DND-41 (cell line): ENCODE measurements at regions not wholly inside any gene's neighbourhood (a gene's known extent, or its start where the extent isn't known, plus 50 kb on each side); places are given as distances from the start of the nearest gene placed in this dataset.

Source experiments
- ATAC-seq: fragments of 200-7000 bp; cut with Tn5 transposase; 3 replicates; pipeline ENCODE4 v1.9.1; 2021; ENCODE audit warnings: low read depth; ENCODE audit not compliant: insufficient read depth
- DNase-seq: peaks from one replicate; pipeline ENCODE4 v3.0.0-alpha.2; 2020
- H2AFZ ChIP-seq: 2 replicates; pipeline ENCODE4 v1.6.0; 2012; ENCODE audit warnings: low read depth, low read length
- H3K27ac ChIP-seq: 2 replicates; pipeline ENCODE4 v1.5.1; 2012; ENCODE audit warnings: low read length, inconsistent platforms
- H3K27me3 ChIP-seq: fragments of 200-600 bp; sonication (generic); 2 replicates; pipeline ENCODE4 v1.6.0; 2012; ENCODE audit warnings: low read length, mild to moderate bottlenecking, inconsistent platforms; ENCODE audit not compliant: insufficient read depth, poor library complexity
- H3K36me3 ChIP-seq: 2 replicates; pipeline ENCODE4 v1.5.1; 2012; ENCODE audit warnings: low read length, inconsistent platforms; ENCODE audit not compliant: insufficient read depth
- H3K4me1 ChIP-seq: 2 replicates; pipeline ENCODE4 v1.5.1; 2012; ENCODE audit warnings: mild to moderate bottlenecking, low read length; ENCODE audit not compliant: insufficient read depth
- H3K4me2 ChIP-seq: 2 replicates; pipeline ENCODE4 v1.6.0; 2012; ENCODE audit warnings: mild to moderate bottlenecking, moderate library complexity, low read length, inconsistent platforms; ENCODE audit not compliant: insufficient read depth
- H3K4me3 ChIP-seq, 2 experiments: fragments of 200-600 bp in 1 of 2; shearing (Covaris generic) in 1 of 2; 2 replicates each; pipeline ENCODE4 v1.5.1; 2012 to 2016; ENCODE audit warnings: inconsistent platforms in 2 of 2, low read length in 2 of 2, mild to moderate bottlenecking in 2 of 2, low read depth in 1 of 2, moderate library complexity in 1 of 2
- H3K79me2 ChIP-seq: 2 replicates; pipeline ENCODE4 v1.6.0; 2012; ENCODE audit warnings: low read length, inconsistent platforms; ENCODE audit not compliant: insufficient read depth
- H3K9ac ChIP-seq: 2 replicates; pipeline ENCODE4 v1.6.0; 2012; ENCODE audit warnings: low read depth, mild to moderate bottlenecking, inconsistent platforms, low read length, moderate library complexity
- H3K9me3 ChIP-seq: 2 replicates; pipeline ENCODE4 v1.5.1; 2012; ENCODE audit warnings: low read length, moderate library complexity, mild to moderate bottlenecking, inconsistent platforms; ENCODE audit not compliant: insufficient read depth, severe bottlenecking
- H4K20me1 ChIP-seq: 2 replicates; pipeline ENCODE4 v1.6.0; 2012; ENCODE audit warnings: low read length; ENCODE audit not compliant: insufficient read depth
- CTCF ChIP-seq: IDR thresholded peaks from 2 replicates; pipeline ENCODE4 v1.5.1; 2012; ENCODE audit warnings: borderline replicate concordance, low read length, moderate library complexity, mild to moderate bottlenecking; ENCODE audit not compliant: poor library complexity, severe bottlenecking; ENCODE audit errors: extremely low read depth
- EZH2 ChIP-seq: IDR thresholded peaks from 3 replicates; pipeline ENCODE4 v1.6.1; 2012; ENCODE audit warnings: borderline replicate concordance, low read depth, mild to moderate bottlenecking, moderate library complexity, low read length, inconsistent platforms; ENCODE audit not compliant: severe bottlenecking

GRCh38 chr2:236682651-236683422 lies 113.2 kb downstream of the ACKR3 start:
- Histone ChIP-seq H3K36me3 (no peaks in the 10 kb centered on the region), H3K27me3 (no peaks in the 10 kb centered on the region), H3K79me2 (no peaks in the 10 kb centered on the region), H3K4me1 (no peaks in the 10 kb centered on the region), H3K27ac (no peak overlapping the region), H3K9ac (no peak overlapping the region), H3K4me3 (no peak overlapping the region), H3K4me2 (no peak overlapping the region), H4K20me1 (no peaks in the 10 kb centered on the region), H3K9me3 (no peaks in the 10 kb centered on the region), H2AFZ (no peak overlapping the region)
- DNase-seq (no peak), ATAC-seq (no peak)
- TF ChIP-seq CTCF: no peak
- TF ChIP-seq EZH2: no peak

- Histone ChIP-seq H3K9me3 (no peaks in the 10 kb centered on the region), H4K20me1 (no peaks in the 10 kb centered on the region), H3K9ac (no peak overlapping the region), H3K4me2 (no peak overlapping the region), H3K4me3 (no peak overlapping the region), H3K27ac (no peak overlapping the region), H3K36me3 (no peaks in the 10 kb centered on the region), H2AFZ (no peak overlapping the region), H3K27me3 (no peaks in the 10 kb centered on the region), H3K79me2 (no peaks in the 10 kb centered on the region), H3K4me1 (no peaks in the 10 kb centered on the region)
- DNase-seq (no peak), ATAC-seq (no peak)
- TF ChIP-seq EZH2: no peak
- no peak for TF ChIP-seq CTCF
These were observed 115.1 kb downstream of the ACKR3 start for GRCh38 chr2:236684504-236685256.

GRCh38 chr2:236685361-236685760 lies 115.7 kb downstream of the ACKR3 start:
- Histone ChIP-seq H3K4me2 (no peak overlapping the region), H3K27me3 (peaks cover under 1% of the 10 kb centered on the region), H4K20me1 (no peaks in the 10 kb centered on the region), H3K27ac (no peak overlapping the region), H3K4me1 (no peaks in the 10 kb centered on the region), H2AFZ (no peak overlapping the region), H3K9me3 (no peaks in the 10 kb centered on the region), H3K4me3 (no peak overlapping the region), H3K79me2 (no peaks in the 10 kb centered on the region), H3K36me3 (no peaks in the 10 kb centered on the region), H3K9ac (no peak overlapping the region)
- TF ChIP-seq EZH2: no peak
- no peak for TF ChIP-seq CTCF
- DNase-seq (no peak), ATAC-seq (no peak)
